ENCODE measurements at regions not wholly inside any gene's neighbourhood (a gene's known extent, or its start where the extent isn't known, plus 50 kb on each side); places are given as distances from the start of the nearest gene placed in this dataset.
"Not testable (repeated sequence)": the region's sequence is repeated elsewhere in the genome, so short reads cannot be mapped to it uniquely, and the experiment has no call there.

DNA sequence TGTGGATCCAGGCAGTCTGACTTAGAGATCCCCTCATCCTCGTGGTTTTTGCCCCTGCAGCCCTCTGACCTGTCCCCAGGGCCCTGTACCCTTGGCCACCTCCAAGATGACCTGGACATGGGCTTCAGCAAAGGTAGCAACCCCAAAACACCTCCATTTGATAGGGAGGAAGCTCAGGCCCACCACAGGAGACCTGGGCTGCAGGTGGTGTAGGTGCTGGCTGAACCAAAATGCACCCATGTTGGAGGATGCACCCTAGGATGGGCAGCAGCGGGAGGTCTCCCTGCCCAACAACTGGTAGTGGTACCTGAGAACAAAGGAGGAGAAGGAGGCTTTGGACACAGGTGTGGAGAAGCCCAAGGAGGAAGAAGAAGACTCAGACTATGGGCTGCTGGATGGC is 188.7 kb downstream of the ZNF716 start:
- Mint-ChIP-seq H3K9me3 (ENCODE audit: low read depth) (peaks cover 26% of the 10 kb centered on the region), H3K4me3 (ENCODE audit: unreplicated experiment) (no peak overlapping the region), H3K27ac (ENCODE audit: unreplicated experiment) (no peak overlapping the region), H3K36me3 (ENCODE audit: low read depth) (no peaks in the 10 kb centered on the region), H3K4me1 (ENCODE audit: low read depth) (no peaks in the 10 kb centered on the region), H3K27me3 (ENCODE audit: low read depth) (no peaks in the 10 kb centered on the region)
- DNase-seq (ENCODE audit: low spot score): peak; percentile 40
- no peak for TF ChIP-seq CTCF (IDR thresholded peaks at IDR 0.05)

GRCh38 chr7:57641521-57642067 is 191.6 kb downstream of the ZNF716 start:
- TF ChIP-seq CTCF (IDR thresholded peaks at IDR 0.05): no peak
- H3K9me3 Mint-ChIP-seq (ENCODE audit: low read depth): peaks cover 32% of the 10 kb centered on the region
- no peak overlapping the region for H3K4me3 Mint-ChIP-seq (ENCODE audit: unreplicated experiment)
- no peaks in the 10 kb centered on the region for H3K4me1 Mint-ChIP-seq (ENCODE audit: low read depth)
- H3K27ac Mint-ChIP-seq (ENCODE audit: unreplicated experiment): no peak overlapping the region
- DNase-seq (ENCODE audit: low spot score): no peak
- H3K27me3 Mint-ChIP-seq (ENCODE audit: low read depth): no peaks in the 10 kb centered on the region
- peaks cover 2% of the 10 kb centered on the region for H3K36me3 Mint-ChIP-seq (ENCODE audit: low read depth)

DNA sequence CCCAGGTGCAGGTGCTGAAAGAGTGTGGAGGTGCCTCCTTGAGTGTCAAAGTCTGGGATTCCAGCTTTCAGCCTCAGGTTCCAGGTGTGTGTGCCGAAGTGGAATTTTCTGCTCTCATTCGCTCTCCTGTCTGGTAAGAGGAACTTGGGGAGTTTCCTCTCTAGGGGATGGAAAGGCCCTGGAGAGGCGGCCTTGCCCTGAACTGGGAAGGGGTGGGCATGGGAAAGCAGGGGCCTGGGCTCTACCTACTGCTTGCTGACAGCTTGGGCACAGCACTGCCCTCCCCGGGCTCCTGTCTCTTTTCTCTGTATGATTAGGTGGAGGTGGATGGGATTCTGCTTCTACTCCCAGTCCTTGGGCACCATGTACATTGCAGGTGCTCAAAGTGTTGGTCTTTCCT is 192.8 kb downstream of the ZNF716 start:
- Mint-ChIP-seq H3K36me3 (ENCODE audit: low read depth) (peaks cover 2% of the 10 kb centered on the region), H3K4me1 (ENCODE audit: low read depth) (no peaks in the 10 kb centered on the region), H3K4me3 (ENCODE audit: unreplicated experiment) (no peak overlapping the region), H3K27ac (ENCODE audit: unreplicated experiment) (no peak overlapping the region), H3K9me3 (ENCODE audit: low read depth) (peaks cover 39% of the 10 kb centered on the region), H3K27me3 (ENCODE audit: low read depth) (no peaks in the 10 kb centered on the region)
- no peak for DNase-seq (ENCODE audit: low spot score)
- TF ChIP-seq CTCF (IDR thresholded peaks at IDR 0.05): no peak

- peaks cover 47% of the 10 kb centered on the region for H3K9me3 Mint-ChIP-seq (ENCODE audit: low read depth)
- no peak overlapping the region for H3K4me3 Mint-ChIP-seq (ENCODE audit: unreplicated experiment)
- DNase-seq (ENCODE audit: low spot score): no peak
- no peak for TF ChIP-seq CTCF (IDR thresholded peaks at IDR 0.05)
- no peak overlapping the region for H3K27ac Mint-ChIP-seq (ENCODE audit: unreplicated experiment)
- peaks cover 6% of the 10 kb centered on the region for H3K36me3 Mint-ChIP-seq (ENCODE audit: low read depth)
- no peaks in the 10 kb centered on the region for H3K4me1 Mint-ChIP-seq (ENCODE audit: low read depth)
- H3K27me3 Mint-ChIP-seq (ENCODE audit: low read depth): no peaks in the 10 kb centered on the region
Measured at GRCh38 chr7:57646219-57646900, 196.4 kb downstream of the ZNF716 start.

- H3K27me3 Mint-ChIP-seq (ENCODE audit: low read depth): no peaks in the 10 kb centered on the region
- DNase-seq (ENCODE audit: low spot score): no peak
- H3K27ac Mint-ChIP-seq (ENCODE audit: unreplicated experiment): no peak overlapping the region
- H3K4me1 Mint-ChIP-seq (ENCODE audit: low read depth): no peaks in the 10 kb centered on the region
- peaks cover 6% of the 10 kb centered on the region for H3K36me3 Mint-ChIP-seq (ENCODE audit: low read depth)
- no peak for TF ChIP-seq CTCF (IDR thresholded peaks at IDR 0.05)
- H3K9me3 Mint-ChIP-seq (ENCODE audit: low read depth): peaks cover 48% of the 10 kb centered on the region
- no peak overlapping the region for H3K4me3 Mint-ChIP-seq (ENCODE audit: unreplicated experiment)
Measured at GRCh38 chr7:57646901-57647246, 196.9 kb downstream of the ZNF716 start.

GRCh38 chr7:57650401-57650800 is 200.4 kb downstream of the ZNF716 start:
- H3K27ac Mint-ChIP-seq (ENCODE audit: unreplicated experiment); H3K27me3 Mint-ChIP-seq (ENCODE audit: low read depth); H3K4me1 Mint-ChIP-seq (ENCODE audit: low read depth); DNase-seq (ENCODE audit: low spot score); H3K4me3 Mint-ChIP-seq (ENCODE audit: unreplicated experiment); H3K36me3 Mint-ChIP-seq (ENCODE audit: low read depth): not testable (repeated sequence)
- H3K9me3 Mint-ChIP-seq (ENCODE audit: low read depth): peaks cover 55% of the 10 kb centered on the region

All from chondrocyte (in vitro differentiated cells).